WTC11 (cell line): ENCODE measurements at regions not wholly inside any gene's neighbourhood (a gene's known extent, or its start where the extent isn't known, plus 50 kb on each side); places are given as distances from the start of the nearest gene placed in this dataset.

ENCODE experiments used
- ATF1 ChIP-seq: sonication (generic); formaldehyde crosslinking; IDR thresholded peaks from 2 replicates; pipeline ENCODE4 v1.8.1; 2023; ENCODE audit warnings: mild to moderate bottlenecking, moderate library complexity, missing genetic modification reagents
- ATF2 ChIP-seq: sonication (generic); formaldehyde crosslinking; IDR thresholded peaks from 2 replicates; pipeline ENCODE4 v1.8.1; 2022; ENCODE audit warnings: low read depth, missing genetic modification reagents, borderline replicate concordance
- CBFB ChIP-seq: sonication (generic); formaldehyde crosslinking; IDR thresholded peaks from 2 replicates; pipeline ENCODE4 v1.8.1; 2022; ENCODE audit warnings: mild to moderate bottlenecking, low read depth, missing genetic modification reagents
- JUN ChIP-seq: sonication (generic); formaldehyde crosslinking; IDR thresholded peaks from 2 replicates; pipeline ENCODE4 v1.8.0; 2023; ENCODE audit warnings: mild to moderate bottlenecking, missing genetic modification reagents
- NFYB ChIP-seq: sonication (generic); formaldehyde crosslinking; conservative IDR thresholded peaks from 2 replicates; pipeline ENCODE4 v1.8.0; 2022; ENCODE audit warnings: low read depth, missing genetic modification reagents
- NR3C1 ChIP-seq: sonication (generic); formaldehyde crosslinking; conservative IDR thresholded peaks from 2 replicates; pipeline ENCODE4 v1.8.1; 2023; ENCODE audit warnings: low read depth, mild to moderate bottlenecking, missing genetic modification reagents
- TP53 ChIP-seq: sonication (generic); formaldehyde crosslinking; IDR thresholded peaks from 2 replicates; pipeline ENCODE4 v1.8.1; 2023; ENCODE audit warnings: mild to moderate bottlenecking, missing genetic modification reagents
- ZBTB21 ChIP-seq: sonication (generic); formaldehyde crosslinking; IDR thresholded peaks from 2 replicates; pipeline ENCODE4 v1.8.1; 2023; ENCODE audit warnings: mild to moderate bottlenecking, missing genetic modification reagents, borderline replicate concordance
- ZNF512 ChIP-seq: sonication (generic); formaldehyde crosslinking; IDR thresholded peaks from 2 replicates; pipeline ENCODE4 v1.8.1; 2022; ENCODE audit warnings: missing genetic modification reagents, borderline replicate concordance
- TF ChIP-seq, protein P1 (sequence below): fragments of 200-600 bp; IDR thresholded peaks from 2 replicates; pipeline ENCODE4 v1.8.0; 2022; ENCODE audit warnings: antibody characterized with exemption

GRCh38 chr2:145374165-145374564, 854.2 kb upstream of the ZEB2 start:
- TF ChIP-seq CBFB (CRISPR knock-in tag) (no peak), ATF1 (CRISPR knock-in tag) (no peak), JUN (CRISPR knock-in tag) (no peak), ATF2 (no peak), ZNF512 (no peak), NFYB (CRISPR knock-in tag) (no peak), NR3C1 (CRISPR knock-in tag) (no peak), TP53 (CRISPR knock-in tag) (no peak), ZBTB21 (no peak)
- TF ChIP-seq, protein P1, sequence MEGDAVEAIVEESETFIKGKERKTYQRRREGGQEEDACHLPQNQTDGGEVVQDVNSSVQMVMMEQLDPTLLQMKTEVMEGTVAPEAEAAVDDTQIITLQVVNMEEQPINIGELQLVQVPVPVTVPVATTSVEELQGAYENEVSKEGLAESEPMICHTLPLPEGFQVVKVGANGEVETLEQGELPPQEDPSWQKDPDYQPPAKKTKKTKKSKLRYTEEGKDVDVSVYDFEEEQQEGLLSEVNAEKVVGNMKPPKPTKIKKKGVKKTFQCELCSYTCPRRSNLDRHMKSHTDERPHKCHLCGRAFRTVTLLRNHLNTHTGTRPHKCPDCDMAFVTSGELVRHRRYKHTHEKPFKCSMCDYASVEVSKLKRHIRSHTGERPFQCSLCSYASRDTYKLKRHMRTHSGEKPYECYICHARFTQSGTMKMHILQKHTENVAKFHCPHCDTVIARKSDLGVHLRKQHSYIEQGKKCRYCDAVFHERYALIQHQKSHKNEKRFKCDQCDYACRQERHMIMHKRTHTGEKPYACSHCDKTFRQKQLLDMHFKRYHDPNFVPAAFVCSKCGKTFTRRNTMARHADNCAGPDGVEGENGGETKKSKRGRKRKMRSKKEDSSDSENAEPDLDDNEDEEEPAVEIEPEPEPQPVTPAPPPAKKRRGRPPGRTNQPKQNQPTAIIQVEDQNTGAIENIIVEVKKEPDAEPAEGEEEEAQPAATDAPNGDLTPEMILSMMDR, result no peak
